ENCODE measurements at regions not wholly inside any gene's neighbourhood (a gene's known extent, or its start where the extent isn't known, plus 50 kb on each side); places are given as distances from the start of the nearest gene placed in this dataset.
"Not testable (repeated sequence)": the region's sequence is repeated elsewhere in the genome, so short reads cannot be mapped to it uniquely, and the experiment has no call there.

- DNase-seq = no peak
These were observed 139.4 kb upstream of the HCCS start for GRCh38 chrX:10971759-10972158.

- DNase-seq = no peak
These were observed 138.4 kb upstream of the HCCS start for GRCh38 chrX:10972706-10973105.

DNA sequence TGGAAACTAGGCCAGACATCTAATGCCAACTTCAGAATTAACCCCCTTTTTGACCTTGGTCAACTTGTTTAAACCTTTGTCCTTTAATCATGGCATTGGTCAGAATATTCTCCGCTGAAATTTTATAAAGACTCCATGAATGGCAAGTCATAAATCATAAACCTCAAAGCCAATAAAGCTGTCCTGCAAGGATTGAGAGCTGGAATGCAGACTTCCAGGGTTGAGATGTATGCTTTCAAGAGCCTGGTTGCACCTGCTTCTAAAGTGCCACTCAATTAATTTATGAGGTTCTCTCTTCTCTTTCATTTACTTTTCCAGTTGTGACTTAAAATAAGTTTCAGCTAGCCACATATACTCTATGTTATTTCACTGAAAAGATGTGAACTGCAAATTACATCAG lies 136.2 kb upstream of the HCCS start:
- no peak for DNase-seq

- no peak for DNase-seq
These were observed 131.2 kb upstream of the HCCS start for GRCh38 chrX:10979956-10980355.

DNA sequence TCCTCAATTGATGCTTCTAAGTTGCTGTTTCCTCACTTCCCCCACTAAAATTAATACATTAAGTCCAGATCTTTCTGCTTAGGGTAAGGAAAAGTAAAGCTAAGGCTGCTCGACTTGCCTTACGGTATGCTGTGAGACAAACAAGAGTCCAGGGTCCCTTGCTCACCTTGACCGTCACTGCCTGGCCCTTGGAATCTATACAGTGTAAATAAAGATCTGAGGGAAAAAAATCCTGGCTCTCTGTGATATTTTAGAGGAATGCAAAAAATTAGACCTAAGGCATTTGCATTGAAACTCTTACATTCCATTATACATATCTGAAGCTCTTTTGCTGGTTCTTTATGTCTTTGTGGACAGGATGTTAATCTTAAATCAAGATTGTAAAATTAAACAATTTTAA lies 129.6 kb upstream of the HCCS start:
- DNase-seq = no peak

- DNase-seq = peak in 1 of 14 donors; percentile 2
These were observed 127.6 kb upstream of the HCCS start for GRCh38 chrX:10983526-10983925.

DNA sequence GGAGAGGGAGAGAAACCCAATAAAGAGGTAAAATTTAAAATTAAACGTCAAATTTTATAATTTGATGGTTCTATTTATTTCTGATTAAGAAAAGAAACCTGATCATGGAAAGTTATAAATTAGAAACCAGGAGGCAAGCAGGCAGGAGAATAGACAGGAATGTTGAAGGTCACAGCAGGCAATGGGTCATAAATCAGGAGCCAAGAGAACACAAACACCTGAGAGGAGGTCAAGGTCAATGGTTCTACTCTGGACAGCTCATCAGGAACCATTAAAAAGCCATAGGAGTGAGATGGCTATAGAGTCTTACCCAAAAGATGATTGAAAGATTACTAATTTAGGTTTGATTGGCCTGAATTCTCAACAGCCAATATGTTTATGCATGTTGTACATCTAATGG lies 126.9 kb upstream of the HCCS start:
- no peak for DNase-seq

DNA sequence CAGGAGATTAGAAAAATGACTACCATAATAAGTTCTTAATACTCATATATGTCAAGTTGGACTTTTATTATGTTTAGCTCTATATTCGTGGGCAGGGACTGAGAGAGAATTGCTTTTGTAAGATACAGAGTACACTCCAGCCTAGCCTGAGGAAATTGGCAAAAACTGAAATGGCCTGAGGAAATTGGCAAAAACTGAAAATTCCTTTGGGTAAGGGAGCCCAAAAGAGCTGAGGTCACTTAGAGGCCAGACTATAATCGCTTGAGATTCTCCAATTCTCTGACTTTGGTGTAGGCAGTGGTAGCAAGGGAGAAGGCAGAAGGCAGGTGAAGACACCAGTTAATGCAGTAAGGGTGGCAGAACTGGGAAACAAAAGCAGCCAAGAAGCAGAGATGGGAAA lies 124.5 kb upstream of the HCCS start:
- DNase-seq = no peak

DNA sequence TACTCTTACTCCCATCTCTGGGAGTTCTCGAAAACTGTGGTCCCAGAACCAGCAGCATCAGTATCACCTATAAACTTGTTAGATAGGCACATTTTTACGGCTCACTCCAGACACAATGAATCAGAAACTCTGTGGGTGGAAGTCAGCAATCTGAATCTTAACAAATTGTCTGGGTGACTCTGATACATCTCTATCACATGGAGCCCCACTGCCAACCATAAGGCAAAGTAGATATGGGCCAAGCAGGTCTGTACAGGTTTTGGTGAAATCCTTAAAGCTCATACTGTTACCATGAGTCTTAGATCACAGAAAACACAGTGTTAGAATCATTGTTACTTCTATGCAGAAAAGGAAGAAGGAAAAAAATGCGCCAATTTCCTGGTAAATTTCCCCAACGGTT lies 122.5 kb upstream of the HCCS start:
- DNase-seq = no peak

- DNase-seq = no peak
These were observed 121.7 kb upstream of the HCCS start for GRCh38 chrX:10989386-10989785.

DNA sequence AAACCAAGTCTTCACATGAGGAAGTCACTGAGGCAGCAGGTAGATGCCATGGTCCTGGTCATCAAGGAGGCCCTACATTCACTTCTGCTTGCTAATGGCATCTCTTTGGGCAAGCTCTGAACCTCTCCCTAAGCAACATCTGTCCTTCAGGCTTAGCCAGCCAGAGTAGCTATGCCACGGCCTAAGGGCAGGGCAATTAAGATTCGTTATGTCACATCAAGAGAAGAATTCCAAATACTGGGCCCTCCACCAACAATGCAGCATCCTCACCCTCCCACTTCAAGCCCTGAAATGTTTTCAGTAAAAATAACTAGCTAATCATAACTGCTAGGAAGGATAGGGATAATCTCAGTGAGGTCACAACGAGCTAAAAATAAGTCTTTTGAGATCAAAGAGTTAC lies 120.7 kb upstream of the HCCS start:
- no peak for DNase-seq

DNA sequence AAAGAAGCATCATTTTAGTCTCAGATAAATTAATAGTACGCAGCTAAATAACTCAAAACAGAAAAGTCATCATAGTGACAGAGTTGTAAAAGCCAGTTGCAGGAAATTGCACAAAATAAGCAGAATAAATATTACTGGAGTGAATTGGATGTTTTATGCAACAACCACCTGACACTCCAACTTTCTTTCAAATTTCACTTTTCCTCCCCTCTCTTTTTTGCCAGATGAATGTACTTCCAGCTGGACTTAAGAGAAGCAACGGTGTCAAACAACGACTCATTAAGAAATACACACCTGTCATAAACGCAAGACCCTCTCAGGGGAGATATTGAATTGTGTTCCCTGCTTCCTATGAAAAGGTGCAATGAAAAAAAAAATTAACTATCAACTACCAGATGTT lies 120.2 kb upstream of the HCCS start:
- no peak for DNase-seq

- no peak for DNase-seq
These were observed 119.0 kb upstream of the HCCS start for GRCh38 chrX:10992110-10992509.

DNA sequence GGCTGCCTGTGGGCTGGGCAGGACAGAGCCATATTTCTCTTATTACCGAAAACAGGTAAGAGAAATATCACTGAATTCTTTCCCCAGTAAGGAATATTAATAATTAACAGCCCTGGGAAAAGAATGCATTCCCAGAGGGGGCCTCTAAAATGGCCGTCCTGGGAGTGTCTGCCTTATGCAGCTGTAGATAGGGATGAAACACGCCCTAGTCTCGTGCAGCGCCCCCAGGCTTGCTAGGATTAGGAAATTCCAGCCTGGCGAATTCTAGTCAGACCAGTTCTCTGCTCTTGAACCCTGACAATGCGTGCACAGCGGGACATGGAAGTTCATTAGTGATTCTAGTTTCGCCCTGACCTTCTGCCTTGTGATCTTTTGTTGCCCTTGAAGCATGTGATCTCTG lies 104.1 kb upstream of the HCCS start:
- not testable (repeated sequence) for DNase-seq

- DNase-seq = no peak
These were observed 100.7 kb upstream of the HCCS start for GRCh38 chrX:11010476-11010875.

GRCh38 chrX:11016728-11017127 lies 94.4 kb upstream of the HCCS start:
- no peak for DNase-seq

GRCh38 chrX:11022588-11022987 lies 88.5 kb upstream of the HCCS start:
- not testable (repeated sequence) for DNase-seq

GRCh38 chrX:11039926-11040325 lies 71.2 kb upstream of the HCCS start:
- DNase-seq = no peak

GRCh38 chrX:11040405-11040804 lies 70.7 kb upstream of the HCCS start:
- no peak for DNase-seq

DNA sequence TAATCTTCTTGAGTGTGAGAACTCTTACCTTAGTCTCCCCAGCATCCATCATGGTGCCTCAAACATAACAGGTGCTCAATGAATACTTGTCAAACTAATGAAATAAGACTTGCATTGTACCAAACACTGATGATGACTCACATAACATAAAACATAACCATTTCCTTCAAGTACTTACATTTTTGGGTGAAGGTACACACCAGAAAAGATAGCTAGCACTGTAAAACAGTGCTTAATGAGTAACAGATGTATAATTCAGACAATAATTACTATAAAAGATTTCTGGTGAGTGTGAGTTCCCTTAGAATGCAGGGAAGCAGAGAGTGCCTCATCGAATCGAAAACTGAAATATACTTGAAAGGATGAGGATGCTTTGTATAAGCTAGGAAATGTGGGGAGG lies 70.1 kb upstream of the HCCS start:
- no peak for DNase-seq

- no peak for DNase-seq
These were observed 61.1 kb upstream of the HCCS start for GRCh38 chrX:11050013-11050412.

DNA sequence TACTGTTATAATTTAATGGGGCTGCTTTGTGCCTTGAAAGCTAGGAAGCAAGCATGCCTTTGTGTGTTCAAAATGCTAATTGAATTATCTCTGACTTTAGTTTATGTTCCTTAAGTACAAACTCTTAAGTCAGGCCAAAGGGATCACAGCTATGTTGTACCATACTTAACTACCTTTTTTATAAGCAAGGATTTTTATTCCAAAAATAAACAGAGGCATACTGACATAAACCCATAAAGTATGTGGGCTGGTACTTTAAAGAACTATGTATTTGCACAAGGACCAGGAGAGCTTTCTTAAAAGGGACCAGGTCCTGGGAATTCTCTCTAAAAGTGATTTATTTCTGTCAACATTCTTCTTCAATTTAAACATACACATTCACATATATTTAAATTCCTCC lies 57.8 kb upstream of the HCCS start:
- DNase-seq = no peak

GRCh38 chrX:11056322-11057176 lies 54.6 kb upstream of the HCCS start:
- no peak for DNase-seq

GRCh38 chrX:11059933-11060332 lies 51.2 kb upstream of the HCCS start:
- no peak for DNase-seq
